Stimulated activated CD4-positive, alpha-beta T cell treated with anti-CD3 and anti-CD28 coated beads, Interleukin-4, amount 100 ng/mL, for 1 hour (primary cell): ENCODE measurements at regions not wholly inside any gene's neighbourhood (a gene's known extent, or its start where the extent isn't known, plus 50 kb on each side); places are given as distances from the start of the nearest gene placed in this dataset.
A peak's percentile ranks its signal among the peaks of the same experiment; 100 is the strongest.
"Not testable (repeated sequence)": the region's sequence is repeated elsewhere in the genome, so short reads cannot be mapped to it uniquely, and the experiment has no call there.

Experiments
- DNase-seq: peaks from one replicate; pipeline ENCODE4 v3.0.0-alpha.2; 2020

DNA sequence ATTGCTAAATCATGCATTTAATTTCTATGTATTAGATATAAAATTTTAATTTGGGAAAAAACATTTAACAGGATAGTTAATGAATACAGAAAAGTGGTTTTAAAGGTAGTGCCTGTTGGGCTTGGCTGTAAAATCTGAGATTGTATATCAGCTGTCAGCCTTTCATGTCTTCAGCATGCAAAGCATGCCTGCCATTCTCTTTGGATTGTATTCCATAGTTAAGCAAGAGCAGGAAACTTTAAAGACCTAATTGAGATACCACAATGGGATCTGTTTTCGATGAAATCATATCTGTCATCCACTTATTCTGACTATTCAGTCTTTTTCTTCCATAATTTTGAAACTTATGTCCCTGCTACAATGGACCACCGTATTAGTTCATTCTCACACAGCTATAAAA, 451.0 kb upstream of the DDI1 start:
- no peak for DNase-seq

DNA sequence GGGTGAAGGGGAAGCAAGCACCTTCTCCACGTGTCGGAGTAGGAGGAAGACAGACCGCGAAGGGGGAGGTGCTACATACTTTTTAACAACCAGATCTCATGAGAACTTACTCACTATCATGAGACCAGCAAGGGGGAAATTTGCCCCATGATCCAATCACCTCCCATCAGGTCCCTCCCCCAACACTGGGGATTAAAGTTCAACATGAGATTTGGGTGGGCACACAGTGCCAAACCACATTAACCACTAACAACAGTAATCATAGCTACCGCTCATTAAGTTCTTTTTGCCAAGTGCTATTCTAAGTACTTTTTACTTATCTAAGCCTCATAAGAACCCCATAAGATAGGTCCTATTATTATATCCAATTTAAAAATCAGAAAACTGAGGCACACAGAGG, 450.5 kb upstream of the DDI1 start:
- no peak for DNase-seq

DNA sequence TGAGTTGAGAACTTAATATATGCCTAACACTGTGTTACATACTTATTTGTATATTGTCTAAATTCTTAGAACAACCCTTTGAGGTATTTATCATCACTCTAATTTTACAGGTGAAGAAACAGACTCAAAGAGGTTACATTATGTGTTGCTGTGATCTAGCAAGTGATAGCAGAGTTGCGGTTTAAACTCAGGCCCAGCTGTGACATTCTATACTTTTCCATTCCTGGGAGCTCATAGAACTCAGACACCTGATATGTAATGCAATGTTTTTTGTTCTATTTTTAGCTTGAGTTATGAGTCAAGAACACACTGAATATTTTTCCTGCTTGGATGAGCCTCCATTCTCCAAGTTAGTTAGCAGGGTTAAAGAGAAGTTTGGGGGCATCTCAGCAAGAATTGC, 449.7 kb upstream of the DDI1 start:
- DNase-seq: no peak

DNA sequence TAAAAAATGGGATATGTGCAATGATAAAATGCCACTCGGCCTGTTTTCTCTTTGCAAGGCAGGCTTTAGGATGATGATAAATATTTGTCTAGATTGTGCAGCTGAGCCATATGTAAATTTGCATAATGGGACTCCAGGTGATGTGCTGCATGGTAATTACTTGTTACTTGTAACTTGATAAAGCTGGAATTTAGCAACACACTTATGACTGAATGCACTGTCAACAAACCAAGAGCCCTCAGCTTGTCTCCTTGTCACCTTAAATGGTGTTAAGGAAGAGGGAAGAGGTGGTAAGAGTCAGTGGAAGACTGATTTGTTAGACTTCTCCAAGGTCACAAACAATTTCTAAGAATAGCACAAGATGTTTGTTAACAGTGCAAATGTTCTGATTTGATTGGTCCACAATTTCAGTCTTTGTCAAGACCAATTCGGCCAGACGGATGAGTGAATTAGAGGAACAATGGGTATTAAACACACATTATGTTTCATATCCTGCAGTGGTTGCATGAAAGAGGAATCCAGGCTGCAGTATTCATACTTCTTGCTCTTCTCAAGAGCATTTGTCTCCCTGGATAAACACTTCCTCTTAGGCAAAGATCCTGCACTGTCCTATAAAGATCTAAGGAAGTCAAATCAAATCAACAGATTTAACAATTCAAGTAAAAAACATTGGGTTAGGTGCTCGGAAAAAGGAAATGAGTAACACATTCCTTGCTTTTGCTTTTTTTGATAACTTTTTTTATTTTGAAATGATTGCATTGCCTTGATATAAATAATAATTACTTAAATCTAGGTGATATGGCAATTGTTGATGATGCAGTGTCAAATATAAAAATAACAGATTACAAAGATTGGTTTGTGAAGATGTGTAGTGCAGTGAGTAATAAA, 448.3 kb upstream of the DDI1 start:
- no peak for DNase-seq

- no peak for DNase-seq
Measured at GRCh38 chr11:103591554-103591953, 444.9 kb upstream of the DDI1 start.

- no peak for DNase-seq
Measured at GRCh38 chr11:103594283-103594682, 442.2 kb upstream of the DDI1 start.

DNA sequence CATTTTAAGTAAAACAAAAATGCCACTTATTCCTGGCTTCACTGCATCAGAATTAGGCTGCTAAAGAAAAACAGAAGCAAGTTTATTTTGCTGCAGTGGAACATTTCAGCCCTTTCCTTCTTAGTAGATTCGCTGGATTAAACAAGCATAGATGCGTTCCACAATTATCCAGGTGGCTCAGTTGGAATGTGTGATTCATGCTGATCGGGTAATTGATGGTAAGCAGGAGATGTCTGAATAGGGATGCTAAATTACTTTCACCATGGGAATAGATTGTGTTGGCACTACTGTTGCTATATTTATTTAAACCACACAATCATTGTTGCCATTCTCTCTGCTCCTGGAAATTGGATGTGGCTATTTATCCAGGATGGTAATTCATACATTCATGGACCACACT, 440.1 kb upstream of the DDI1 start:
- no peak for DNase-seq

DNA sequence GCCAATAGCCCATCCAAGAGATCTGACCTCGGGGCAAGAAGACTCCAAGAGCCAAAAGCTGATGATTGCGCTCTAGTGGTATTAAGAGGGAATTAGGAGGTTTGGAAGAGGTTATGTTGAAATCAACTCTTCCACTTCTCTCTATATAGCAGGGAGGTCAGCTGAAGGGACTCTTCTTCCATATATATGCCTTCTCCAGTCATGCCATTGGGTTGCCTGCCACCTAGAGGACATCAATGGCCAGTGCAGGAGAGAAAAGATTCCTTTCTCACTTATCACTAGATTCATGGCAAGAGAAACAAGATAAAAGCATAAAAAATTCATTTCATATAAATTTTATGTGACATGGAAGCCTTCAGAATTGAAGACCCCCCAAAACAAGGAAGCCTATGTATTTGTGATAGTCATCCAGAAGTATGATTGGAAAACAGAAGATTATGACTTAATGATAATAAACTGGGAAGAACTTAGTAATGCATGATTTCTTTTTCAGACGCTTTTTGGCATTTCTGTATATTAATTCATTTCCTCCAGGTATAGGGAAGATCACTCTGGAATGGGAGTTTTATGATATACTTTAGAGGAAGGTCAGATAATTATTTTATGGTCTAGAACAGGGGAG, 435.1 kb upstream of the DDI1 start:
- peak; percentile 2 for DNase-seq

DNA sequence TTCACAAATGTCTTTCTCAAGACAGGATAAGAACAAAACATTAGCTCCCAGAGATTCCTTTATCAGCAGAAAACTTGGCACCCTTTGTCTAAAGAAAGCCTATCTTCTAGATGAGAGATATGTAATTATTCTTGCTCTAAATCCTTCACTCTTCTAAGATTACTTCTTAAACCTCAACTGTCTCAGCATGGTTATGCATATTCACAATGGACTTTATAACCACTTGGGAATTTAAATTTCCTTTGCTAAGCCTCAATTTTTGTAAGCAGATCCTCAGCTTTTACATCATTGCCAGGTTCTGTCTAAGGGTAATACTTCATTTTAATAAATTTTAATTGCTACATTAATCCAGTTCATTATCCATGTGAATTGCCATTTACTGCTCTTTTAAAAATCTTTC, 433.6 kb upstream of the DDI1 start:
- no peak for DNase-seq

- DNase-seq: no peak
Measured at GRCh38 chr11:103604310-103604709, 432.1 kb upstream of the DDI1 start.

DNA sequence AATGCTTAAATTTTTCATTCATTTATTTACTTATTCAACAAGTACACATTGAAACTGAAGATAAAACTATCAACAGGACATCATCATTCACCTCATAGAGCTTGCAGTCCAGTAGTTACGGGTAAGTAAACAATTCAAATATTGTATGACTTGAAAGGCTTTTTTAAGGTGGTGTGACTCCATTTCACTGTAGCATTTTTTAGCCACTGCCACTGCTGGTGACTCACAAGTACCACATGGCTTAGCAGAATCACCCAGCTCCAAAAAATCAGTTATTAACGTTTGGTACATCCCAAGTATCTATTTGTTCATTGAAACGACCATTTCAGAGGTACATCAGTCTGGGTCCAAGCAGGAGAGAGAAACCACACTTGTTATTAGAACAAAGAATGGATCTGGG, 427.9 kb upstream of the DDI1 start:
- no peak for DNase-seq

GRCh38 chr11:103609117-103610066, 427.0 kb upstream of the DDI1 start:
- no peak for DNase-seq

DNA sequence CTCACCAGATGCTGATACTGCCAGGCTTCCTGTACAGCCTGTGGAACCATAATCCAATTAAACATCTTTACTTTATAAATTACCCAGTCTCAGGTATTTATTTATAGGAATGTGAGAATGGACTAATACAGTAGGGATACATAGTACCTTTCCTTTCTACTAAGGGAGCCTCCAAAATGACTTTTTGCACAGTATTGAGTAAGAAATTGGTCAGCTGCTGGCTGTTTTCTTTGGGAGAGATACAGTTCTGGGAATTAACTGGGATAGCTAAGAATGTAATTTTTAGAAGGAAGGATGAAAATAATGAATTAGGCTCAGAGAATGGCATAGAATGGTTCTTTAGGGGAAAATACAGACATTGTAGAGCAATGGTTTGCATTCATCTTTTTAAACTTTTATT, 426.0 kb upstream of the DDI1 start:
- DNase-seq: no peak

GRCh38 chr11:103611526-103612260, 424.7 kb upstream of the DDI1 start:
- DNase-seq: not testable (repeated sequence)

- not testable (repeated sequence) for DNase-seq
Measured at GRCh38 chr11:103612451-103612850, 424.0 kb upstream of the DDI1 start.

DNA sequence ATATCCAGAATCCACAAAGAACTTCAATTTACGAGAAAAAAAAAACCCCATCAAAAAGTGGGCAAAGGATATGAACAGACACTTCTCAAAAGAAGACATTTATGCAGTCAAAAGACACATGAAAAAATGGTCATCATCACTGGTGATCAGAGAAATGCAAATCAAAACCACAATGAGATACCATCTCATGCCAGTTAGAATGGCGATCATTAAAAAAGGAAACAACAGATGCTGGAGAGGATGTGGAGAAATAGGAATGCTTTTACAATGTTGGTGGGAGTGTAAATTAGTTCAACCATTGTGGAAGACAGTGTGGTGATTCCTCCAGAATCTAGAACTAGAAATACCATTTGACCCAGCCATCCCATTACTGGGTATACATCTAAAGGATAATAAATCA, 419.9 kb upstream of the DDI1 start:
- DNase-seq: not testable (repeated sequence)

DNA sequence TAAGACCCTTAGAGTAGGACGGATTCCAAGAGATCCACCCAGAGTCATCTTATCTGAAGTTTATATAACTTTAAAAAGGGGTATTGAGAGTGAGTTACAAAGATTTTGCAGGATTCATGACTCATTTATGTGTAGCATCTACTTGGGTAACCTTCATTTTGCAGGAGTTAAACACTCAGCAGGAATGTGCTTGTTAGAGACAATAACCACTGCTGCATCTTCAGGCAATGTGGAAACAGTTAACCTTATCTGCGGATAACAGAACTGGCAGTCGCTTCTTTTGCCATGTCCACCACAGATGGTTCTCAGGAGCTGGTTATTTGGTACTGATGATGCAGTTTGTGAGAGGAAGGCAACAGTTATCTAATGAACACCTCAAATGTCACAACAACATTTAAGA, 417.9 kb upstream of the DDI1 start:
- no peak for DNase-seq

- DNase-seq: no peak
Measured at GRCh38 chr11:103619480-103619879, 417.0 kb upstream of the DDI1 start.

DNA sequence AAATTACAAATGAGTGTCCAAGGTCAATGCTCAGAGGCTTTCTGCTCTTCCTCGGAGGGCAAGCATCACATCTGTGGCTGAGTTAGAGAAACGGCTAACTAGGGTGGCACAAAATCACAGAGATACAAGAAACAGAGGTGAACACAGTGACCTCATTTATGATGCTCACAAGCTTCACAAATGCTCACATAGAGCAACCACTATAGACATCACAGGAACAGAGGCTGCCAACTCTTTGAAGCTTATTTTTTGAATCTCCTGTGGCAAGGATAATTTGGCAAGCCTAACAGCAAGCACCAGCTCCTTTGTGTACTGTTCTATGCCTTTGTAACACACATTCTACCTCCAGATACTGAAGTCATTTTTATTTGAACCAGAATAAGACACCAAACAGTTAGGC, 416.5 kb upstream of the DDI1 start:
- DNase-seq: no peak

GRCh38 chr11:103622296-103622695, 414.1 kb upstream of the DDI1 start:
- no peak for DNase-seq

- no peak for DNase-seq
Measured at GRCh38 chr11:103623933-103624332, 412.5 kb upstream of the DDI1 start.

GRCh38 chr11:103624708-103625623, 411.5 kb upstream of the DDI1 start:
- DNase-seq: no peak
